Fibroblast of villous mesenchyme (primary cell): ENCODE measurements at regions not wholly inside any gene's neighbourhood (a gene's known extent, or its start where the extent isn't known, plus 50 kb on each side); places are given as distances from the start of the nearest gene placed in this dataset.

ENCODE experiments used
- DNase-seq: peaks from one replicate; pipeline ENCODE4 v3.0.0-alpha.2; 2010; ENCODE audit warnings: low read depth
- H3K4me3 ChIP-seq: 2 replicates; pipeline ENCODE4 v1.5.1; 2011; ENCODE audit warnings: low read depth, mild to moderate bottlenecking, low read length
- CTCF ChIP-seq: IDR thresholded peaks from 2 replicates; pipeline ENCODE4 v1.5.1; 2012; ENCODE audit warnings: low read depth, mild to moderate bottlenecking, low read length; ENCODE audit not compliant: insufficient read depth

- DNase-seq: no peak
- H3K4me3 ChIP-seq: no peak overlapping the region
- TF ChIP-seq CTCF: no peak
Measured at GRCh38 chr15:39265261-39265660, 315.6 kb upstream of the THBS1 start.

DNA sequence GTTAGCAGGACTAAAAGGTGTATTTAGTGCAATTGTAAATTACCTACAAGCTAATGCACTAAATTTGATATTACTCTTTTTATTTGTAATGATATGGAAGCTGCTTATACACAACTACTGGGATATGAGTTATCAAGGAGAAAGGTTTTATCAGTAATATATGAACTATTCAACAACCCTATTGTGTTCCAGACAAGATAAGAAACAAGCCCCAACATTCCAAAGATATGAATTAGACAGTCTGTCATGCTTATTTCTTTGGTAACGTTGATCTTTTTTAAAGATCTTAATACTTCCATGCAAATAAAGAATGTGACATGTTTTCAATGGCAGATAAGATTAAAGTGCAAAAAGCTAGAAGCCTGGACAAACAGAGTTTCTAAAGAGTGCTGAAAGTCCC, 314.0 kb upstream of the THBS1 start:
- DNase-seq: no peak
- no peak for TF ChIP-seq CTCF
- H3K4me3 ChIP-seq: no peak overlapping the region

DNA sequence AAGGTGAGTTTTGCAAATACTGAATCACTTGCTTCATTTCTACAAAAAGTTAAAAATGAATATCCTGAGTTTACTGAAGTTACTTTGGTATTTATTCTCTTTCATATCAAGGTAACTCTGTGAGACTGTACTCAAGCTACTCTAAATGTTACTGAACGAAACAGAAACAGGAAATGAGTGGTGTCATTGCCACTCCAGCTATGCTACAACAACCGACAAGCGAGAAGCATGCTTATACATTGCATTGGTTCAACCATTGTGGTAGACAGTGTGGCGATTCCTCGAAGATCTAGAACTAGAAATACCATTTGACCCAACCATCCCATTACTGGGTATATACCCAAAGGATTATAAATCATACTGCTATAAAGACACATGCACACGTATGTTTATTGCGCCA, 313.2 kb upstream of the THBS1 start:
- DNase-seq: no peak
- no peak overlapping the region for H3K4me3 ChIP-seq
- no peak for TF ChIP-seq CTCF

DNA sequence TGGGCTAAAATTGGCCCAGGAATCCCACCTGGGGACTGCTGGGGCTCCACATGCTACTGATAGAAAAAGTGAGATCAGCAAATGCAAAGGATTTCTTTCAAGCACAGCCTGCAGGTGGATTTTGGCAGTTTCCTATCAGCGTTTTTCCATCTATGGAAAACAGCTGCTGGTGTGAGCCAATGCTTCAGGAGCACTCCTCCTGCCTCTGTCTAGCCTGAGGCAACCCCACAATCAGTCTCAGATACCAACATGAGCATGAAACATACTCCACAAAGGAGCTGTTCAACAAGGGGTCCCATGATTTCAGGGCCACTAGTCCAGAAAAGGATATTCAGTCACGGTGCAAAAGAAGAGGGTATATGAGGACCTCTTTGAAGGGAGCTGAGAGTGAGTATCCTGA, 311.5 kb upstream of the THBS1 start:
- DNase-seq: no peak
- TF ChIP-seq CTCF: no peak
- no peak overlapping the region for H3K4me3 ChIP-seq

DNA sequence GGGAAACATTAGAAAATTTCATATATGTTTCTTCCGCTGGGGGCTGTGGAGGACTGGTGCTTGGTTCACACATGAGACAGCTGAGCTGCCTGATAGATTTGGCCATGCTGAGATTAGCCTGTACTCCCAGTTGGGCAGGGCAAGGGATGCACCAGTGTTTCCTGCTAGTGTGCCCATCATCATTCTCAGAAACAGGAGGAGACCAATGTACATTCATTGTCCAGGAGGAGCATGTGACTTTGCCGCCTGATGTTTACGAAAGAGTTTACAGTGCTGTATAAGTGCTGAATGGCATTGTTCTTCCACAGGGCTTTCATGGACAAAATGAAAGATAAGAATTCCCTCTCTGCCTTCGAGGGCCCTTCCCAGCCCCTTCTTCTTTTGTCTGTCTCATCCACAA, 311.1 kb upstream of the THBS1 start:
- DNase-seq: no peak
- no peak overlapping the region for H3K4me3 ChIP-seq
- no peak for TF ChIP-seq CTCF

DNA sequence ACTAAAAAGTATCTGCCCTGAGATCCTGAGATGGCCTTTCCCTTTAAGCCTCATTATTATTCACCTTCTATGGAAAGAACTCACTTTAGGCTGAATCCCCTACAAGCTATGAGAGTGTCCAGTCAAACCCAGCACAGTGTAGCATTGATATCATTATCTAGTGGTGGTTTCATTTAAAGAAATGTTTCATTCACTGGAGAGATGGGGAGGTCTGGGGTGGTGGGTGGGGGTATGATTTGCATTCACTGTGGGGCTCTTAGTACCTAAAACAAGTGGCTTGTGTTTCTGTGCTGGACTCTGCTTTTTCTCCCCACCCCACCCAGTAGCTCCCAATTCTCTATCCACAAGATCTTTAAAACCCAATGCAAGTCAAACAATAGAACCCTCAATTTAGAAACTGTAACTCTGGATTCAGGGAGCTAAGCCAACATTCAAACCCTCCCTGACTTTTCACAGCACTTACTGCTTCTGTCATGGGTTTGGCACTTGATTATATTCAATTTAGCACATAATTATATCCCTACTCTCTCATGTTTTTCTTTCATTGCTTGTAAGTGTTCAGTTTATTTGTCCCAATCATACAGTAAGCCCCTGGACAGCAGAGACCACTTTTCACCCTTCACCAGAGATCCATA, 310.5 kb upstream of the THBS1 start:
- H3K4me3 ChIP-seq: no peak overlapping the region
- no peak for DNase-seq
- TF ChIP-seq CTCF: no peak

DNA sequence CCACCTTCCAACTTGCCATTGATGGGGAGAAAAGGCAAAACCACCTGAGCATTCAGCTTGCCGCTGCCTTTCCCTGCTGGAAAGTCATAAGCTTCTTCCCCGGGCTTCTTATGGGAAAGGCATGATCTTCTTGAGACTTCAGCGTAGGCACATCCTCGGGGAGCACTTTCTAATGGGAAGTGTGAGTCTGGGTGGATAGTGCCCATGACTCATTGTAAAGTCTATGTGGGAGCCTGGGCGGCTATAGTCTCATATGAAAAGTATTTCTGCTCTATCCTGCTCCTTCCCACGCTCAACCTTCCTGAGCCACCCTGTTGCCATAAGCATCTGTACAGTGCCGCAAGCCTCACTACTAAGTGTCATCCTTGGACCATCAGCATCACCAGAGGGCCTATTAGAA, 309.9 kb upstream of the THBS1 start:
- peak; percentile 72 for DNase-seq
- H3K4me3 ChIP-seq: no peak overlapping the region
- TF ChIP-seq CTCF: no peak
